ENCODE measurements at regions not wholly inside any gene's neighbourhood (a gene's known extent, or its start where the extent isn't known, plus 50 kb on each side); places are given as distances from the start of the nearest gene placed in this dataset.

DNA sequence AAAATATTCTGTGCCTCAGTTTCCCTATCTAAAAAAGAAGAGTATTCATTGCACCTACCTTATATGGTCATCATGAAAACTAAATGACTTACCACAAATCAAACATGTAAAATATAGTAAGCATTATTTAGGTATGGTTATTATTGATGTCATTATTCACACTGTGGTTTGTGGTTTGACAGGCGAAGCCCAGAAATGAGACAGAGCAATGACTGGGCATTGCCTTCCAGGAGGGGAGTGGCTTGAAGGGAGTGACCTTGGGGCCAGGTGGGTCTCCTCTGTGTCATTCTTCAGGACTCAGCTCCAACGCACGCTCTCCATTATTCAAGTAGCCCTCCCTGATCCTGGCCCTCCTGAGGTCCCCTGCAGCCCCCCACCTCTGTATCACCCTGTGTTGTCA is 133.7 kb downstream of the DMRTA2 start:
- TF ChIP-seq CTCF (IDR thresholded peaks at IDR 0.05 in 2 of 3, conservative IDR thresholded peaks at IDR 0.05 in 1 of 3; ENCODE audit: insufficient read depth in 2 of 3, low read depth in 1 of 3, low read length in 3 of 3) (no peak), NCOA1 (IDR thresholded peaks at IDR 0.05; ENCODE audit: low read depth) (no peak), KHSRP (IDR thresholded peaks at IDR 0.05) (no peak), SREBF2 (CRISPR knock-in tag; IDR thresholded peaks at IDR 0.05) (no peak), ZNF133 (CRISPR knock-in tag; IDR thresholded peaks at IDR 0.05) (no peak), TAF1 (IDR thresholded peaks at IDR 0.05; ENCODE audit: control insufficient read depth, extremely low read depth, insufficient read depth, low read length, severe bottlenecking) (no peak), ZNF146 (CRISPR knock-in tag; IDR thresholded peaks at IDR 0.05; ENCODE audit: unreplicated experiment) (no peak)
